ENCODE measurements at regions not wholly inside any gene's neighbourhood (a gene's known extent, or its start where the extent isn't known, plus 50 kb on each side); places are given as distances from the start of the nearest gene placed in this dataset.

DNA sequence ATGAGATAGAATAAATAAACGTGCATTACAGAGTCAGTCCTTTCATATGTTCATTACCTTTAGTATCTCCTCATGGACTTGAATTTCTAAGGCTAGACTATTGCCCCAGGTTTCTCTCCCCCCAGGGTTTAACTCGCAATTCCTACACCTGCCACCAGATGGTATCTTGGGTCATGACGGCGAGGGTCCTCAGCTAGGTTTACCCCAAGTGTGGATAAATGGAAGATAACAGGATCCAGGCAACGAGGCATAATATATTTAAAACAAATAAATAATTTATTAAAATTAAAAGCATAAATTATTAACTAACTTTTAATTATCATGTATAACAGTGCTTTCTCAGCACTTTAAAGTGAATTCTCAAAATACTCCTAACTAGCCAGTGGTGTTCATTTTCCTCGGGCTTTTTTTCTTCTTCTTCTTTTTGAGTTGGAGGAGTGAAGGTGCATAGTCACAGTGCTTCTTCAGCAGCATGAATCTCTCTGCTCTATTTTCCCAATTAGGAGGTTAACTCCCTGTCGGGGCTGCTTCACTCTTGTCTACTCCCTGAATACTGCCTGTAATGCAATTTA is 243.5 kb upstream of the CAND1 start:
- TF ChIP-seq, protein P1, sequence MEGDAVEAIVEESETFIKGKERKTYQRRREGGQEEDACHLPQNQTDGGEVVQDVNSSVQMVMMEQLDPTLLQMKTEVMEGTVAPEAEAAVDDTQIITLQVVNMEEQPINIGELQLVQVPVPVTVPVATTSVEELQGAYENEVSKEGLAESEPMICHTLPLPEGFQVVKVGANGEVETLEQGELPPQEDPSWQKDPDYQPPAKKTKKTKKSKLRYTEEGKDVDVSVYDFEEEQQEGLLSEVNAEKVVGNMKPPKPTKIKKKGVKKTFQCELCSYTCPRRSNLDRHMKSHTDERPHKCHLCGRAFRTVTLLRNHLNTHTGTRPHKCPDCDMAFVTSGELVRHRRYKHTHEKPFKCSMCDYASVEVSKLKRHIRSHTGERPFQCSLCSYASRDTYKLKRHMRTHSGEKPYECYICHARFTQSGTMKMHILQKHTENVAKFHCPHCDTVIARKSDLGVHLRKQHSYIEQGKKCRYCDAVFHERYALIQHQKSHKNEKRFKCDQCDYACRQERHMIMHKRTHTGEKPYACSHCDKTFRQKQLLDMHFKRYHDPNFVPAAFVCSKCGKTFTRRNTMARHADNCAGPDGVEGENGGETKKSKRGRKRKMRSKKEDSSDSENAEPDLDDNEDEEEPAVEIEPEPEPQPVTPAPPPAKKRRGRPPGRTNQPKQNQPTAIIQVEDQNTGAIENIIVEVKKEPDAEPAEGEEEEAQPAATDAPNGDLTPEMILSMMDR (IDR thresholded peaks at IDR 0.05): no peak
- TF ChIP-seq POLR2A (IDR thresholded peaks at IDR 0.05): no peak
- no peak overlapping the region for H3K4me3 ChIP-seq (ENCODE audit: low read depth, poor library complexity, severe bottlenecking)
- intact Hi-C loops (cut with DNase I; ENCODE audit: low total_unique reads): no loop called here
- WGBS, 2 donors: 58 to 66% methylated on average over 7 of the region's 7 CpGs
- DNase-seq (ENCODE audit: low spot score in 2 of 2): no peak

DNA sequence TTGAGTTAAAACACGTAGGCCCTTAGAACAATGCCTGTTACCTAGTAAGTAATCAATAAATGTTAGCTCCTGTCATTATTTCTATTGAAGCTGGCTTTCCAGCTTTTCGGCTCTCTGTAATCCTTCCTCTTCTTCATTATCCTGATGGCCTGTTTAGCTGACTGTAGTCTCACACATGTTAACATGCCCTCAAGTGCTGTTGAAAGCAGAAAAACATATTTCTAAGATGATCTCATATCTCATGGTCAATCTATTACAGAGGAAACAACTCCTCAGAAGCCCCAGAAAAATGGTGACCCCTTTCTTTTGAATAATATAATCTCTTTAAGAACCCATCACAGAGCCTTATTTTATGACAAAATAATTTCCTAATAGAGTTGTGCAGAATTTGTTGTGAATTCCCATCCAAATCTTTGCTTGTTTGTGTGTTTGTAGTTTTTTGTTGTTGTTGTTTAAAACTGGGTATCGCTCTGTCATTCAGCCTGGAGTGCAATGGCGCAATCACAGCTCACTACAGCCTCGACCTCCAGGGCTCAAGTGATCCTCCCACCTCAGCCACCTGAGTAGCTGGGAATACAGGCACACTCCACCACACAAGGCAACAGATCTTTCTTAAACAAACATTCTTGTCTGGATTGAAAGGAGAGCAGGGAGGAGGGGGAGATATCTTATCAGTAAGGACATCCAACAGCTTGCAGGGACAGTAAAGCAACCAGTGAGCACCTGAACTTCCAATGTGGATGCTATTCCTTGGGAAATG is 242.5 kb upstream of the CAND1 start:
- intact Hi-C loops (cut with DNase I; ENCODE audit: low total_unique reads): no loop called here
- no peak for DNase-seq (ENCODE audit: low spot score in 2 of 2)
- no peak for TF ChIP-seq POLR2A (IDR thresholded peaks at IDR 0.05)
- TF ChIP-seq, protein P1 (IDR thresholded peaks at IDR 0.05): no peak
- 79 to 80% methylated on average over 5 of the region's 5 CpGs for WGBS, 2 donors
- H3K4me3 ChIP-seq (ENCODE audit: low read depth, poor library complexity, severe bottlenecking): no peak overlapping the region

DNA sequence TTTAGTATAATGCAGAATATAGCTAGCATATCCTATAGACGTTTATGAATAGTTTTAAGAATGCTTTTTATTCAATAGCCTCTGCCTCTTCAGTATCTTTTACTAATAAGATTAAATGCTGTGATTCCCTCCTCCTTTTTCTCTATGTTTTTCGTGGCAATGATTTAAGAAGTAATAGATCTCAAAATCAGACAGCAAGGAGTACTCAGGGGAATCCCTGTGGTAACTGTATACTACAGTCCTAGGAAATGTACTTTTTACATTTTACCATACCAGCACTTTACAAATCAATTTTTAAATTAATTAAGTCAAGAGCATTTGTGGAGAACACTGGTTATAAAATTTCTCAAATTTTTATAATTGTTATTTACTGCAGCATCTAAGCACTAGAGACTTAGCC is 240.6 kb upstream of the CAND1 start:
- intact Hi-C loops (cut with DNase I; ENCODE audit: low total_unique reads): no loop called here
- no peak overlapping the region for H3K4me3 ChIP-seq (ENCODE audit: low read depth, poor library complexity, severe bottlenecking)
- TF ChIP-seq, protein P1 (IDR thresholded peaks at IDR 0.05): no peak
- no peak for TF ChIP-seq POLR2A (IDR thresholded peaks at IDR 0.05)
- WGBS, 2 donors: 80 to 85% methylated on average over 2 of the region's 2 CpGs
- no peak for DNase-seq (ENCODE audit: low spot score in 2 of 2)

DNA sequence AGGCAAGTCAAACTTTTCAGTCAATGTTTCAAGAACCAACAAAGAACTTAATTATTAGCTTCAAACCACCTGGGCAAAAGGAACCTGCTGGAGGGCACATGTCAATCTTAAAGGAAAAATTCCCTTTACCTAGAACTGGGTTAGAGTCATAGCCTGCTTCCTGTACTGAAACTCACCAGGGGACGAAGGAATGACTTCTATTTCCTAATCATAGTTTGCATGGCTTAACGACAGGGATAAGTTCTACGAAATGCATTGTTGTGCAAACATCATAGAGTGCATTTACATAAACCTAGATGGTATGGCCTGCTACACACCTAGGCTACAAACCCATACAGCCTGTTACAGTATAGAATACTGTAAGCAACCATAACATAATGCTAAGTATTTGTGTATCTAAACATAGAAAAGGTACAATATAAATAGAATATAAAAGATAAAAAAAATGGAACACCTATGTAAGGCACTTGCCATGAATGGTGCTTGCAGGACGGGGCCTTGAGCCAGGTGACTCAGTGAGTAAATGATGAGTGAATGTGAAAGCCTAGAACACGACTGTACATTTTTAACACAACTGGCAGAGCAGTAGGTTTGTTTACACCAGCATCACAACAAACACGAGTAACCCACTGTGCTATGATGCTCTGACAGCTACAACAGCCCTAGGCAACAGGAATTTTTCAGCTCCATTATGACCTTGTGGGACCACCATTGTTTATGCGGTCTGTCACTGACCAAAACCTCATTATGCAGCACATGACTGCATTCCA is 234.9 kb upstream of the CAND1 start:
- H3K4me3 ChIP-seq (ENCODE audit: low read depth, poor library complexity, severe bottlenecking): no peak overlapping the region
- WGBS, 2 donors: 44 to 45% methylated on average over 7 of the region's 7 CpGs
- no peak for TF ChIP-seq POLR2A (IDR thresholded peaks at IDR 0.05)
- TF ChIP-seq, protein P1 (IDR thresholded peaks at IDR 0.05): no peak
- DNase-seq (ENCODE audit: low spot score in 2 of 2): no peak
- intact Hi-C loops (cut with DNase I; ENCODE audit: low total_unique reads): no loop called here

DNA sequence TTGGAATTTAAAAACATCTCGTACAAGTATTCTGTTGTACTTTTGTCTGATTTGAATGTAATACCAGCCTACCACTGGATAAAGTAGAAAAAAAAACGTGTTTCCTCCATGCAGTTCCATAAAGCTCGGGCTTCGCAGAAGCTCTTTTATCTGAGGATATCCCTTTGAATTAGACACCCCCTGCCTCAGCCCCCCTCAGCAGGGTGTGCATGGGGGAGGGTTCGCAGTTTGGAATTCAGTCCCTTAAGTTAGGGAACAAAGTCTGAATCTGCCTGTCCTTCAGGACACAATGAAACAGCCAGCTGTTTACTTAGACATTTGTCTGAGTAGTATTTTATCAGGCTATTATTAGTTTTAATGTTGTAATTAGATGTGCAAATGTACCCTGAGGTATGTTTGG is 234.0 kb upstream of the CAND1 start:
- 51 to 55% methylated on average over 5 of the region's 5 CpGs for WGBS, 2 donors
- DNase-seq (ENCODE audit: low spot score in 2 of 2): no peak
- H3K4me3 ChIP-seq (ENCODE audit: low read depth, poor library complexity, severe bottlenecking): no peak overlapping the region
- TF ChIP-seq POLR2A (IDR thresholded peaks at IDR 0.05): no peak
- TF ChIP-seq, protein P1 (IDR thresholded peaks at IDR 0.05): no peak
- intact Hi-C loops (cut with DNase I; ENCODE audit: low total_unique reads): no loop called here

Data from lower leg skin (tissue), 4 donors.